ENCODE measurements at regions not wholly inside any gene's neighbourhood (a gene's known extent, or its start where the extent isn't known, plus 50 kb on each side); places are given as distances from the start of the nearest gene placed in this dataset.
"Not testable (repeated sequence)": the region's sequence is repeated elsewhere in the genome, so short reads cannot be mapped to it uniquely, and the experiment has no call there.

- TF ChIP-seq CTCF (IDR thresholded peaks at IDR 0.05) = no peak
- H3K9me3 Mint-ChIP-seq = no peaks in the 10 kb centered on the region
- H3K4me3 Mint-ChIP-seq = no peak overlapping the region
- ATAC-seq (no peak), DNase-seq (no peak)
- H3K27ac Mint-ChIP-seq = no peak overlapping the region
- H3K27me3 Mint-ChIP-seq (ENCODE audit: low read depth in 2 of 2) = peaks cover 7 to 34% of the 10 kb centered on the region in 2 donors
- H3K4me1 Mint-ChIP-seq = no peaks in the 10 kb centered on the region
- Histone ChIP-seq H3K36me3 (ENCODE audit: control insufficient read depth, insufficient read depth, low read length) (no peaks in the 10 kb centered on the region), H3K4me1 (ENCODE audit: control insufficient read depth, insufficient read depth, low read length) (no peaks in the 10 kb centered on the region), H3K27me3 (ENCODE audit: control insufficient read depth, insufficient read depth, low read length) (no peaks in the 10 kb centered on the region), H3K4me3 (ENCODE audit: low read length) (no peak overlapping the region), H3K9me3 (ENCODE audit: control insufficient read depth, insufficient read depth, low read length) (no peaks in the 10 kb centered on the region), H3K27ac (ENCODE audit: low read length) (no peak overlapping the region)
- no peaks in the 10 kb centered on the region for H3K36me3 Mint-ChIP-seq
- intact Hi-C loops (cut with micrococcal nuclease) = no loop called here
- WGBS (ENCODE audit: insufficient coverage) = 100% methylated on average over 1 of the region's 1 CpG
Measured at GRCh38 chr5:77861576-77861975, 85.4 kb upstream of the TBCA start.

GRCh38 chr5:77859306-77859705, 83.2 kb upstream of the TBCA start:
- Mint-ChIP-seq H3K27me3 (ENCODE audit: low read depth in 2 of 2) (peaks cover 7 to 43% of the 10 kb centered on the region in 2 donors), H3K4me1 (no peaks in the 10 kb centered on the region), H3K9me3 (no peaks in the 10 kb centered on the region), H3K4me3 (no peak overlapping the region), H3K36me3 (no peaks in the 10 kb centered on the region), H3K27ac (no peak overlapping the region)
- DNase-seq (no peak), ATAC-seq (no peak)
- Histone ChIP-seq H3K9me3 (ENCODE audit: control insufficient read depth, insufficient read depth, low read length) (no peaks in the 10 kb centered on the region), H3K4me3 (ENCODE audit: low read length) (no peak overlapping the region), H3K27ac (ENCODE audit: low read length) (no peak overlapping the region), H3K27me3 (ENCODE audit: control insufficient read depth, insufficient read depth, low read length) (peaks cover 3% of the 10 kb centered on the region), H3K4me1 (ENCODE audit: control insufficient read depth, insufficient read depth, low read length) (no peaks in the 10 kb centered on the region), H3K36me3 (ENCODE audit: control insufficient read depth, insufficient read depth, low read length) (no peaks in the 10 kb centered on the region)
- no CpG with 5 or more reads among the region's 1 CpG for WGBS (ENCODE audit: insufficient coverage)
- intact Hi-C loops (cut with micrococcal nuclease) = no loop called here
- no peak for TF ChIP-seq CTCF (IDR thresholded peaks at IDR 0.05)

GRCh38 chr5:77858678-77859077, 82.5 kb upstream of the TBCA start:
- H3K36me3 ChIP-seq (ENCODE audit: control insufficient read depth, insufficient read depth, low read length); H3K36me3 Mint-ChIP-seq; H3K9me3 ChIP-seq (ENCODE audit: control insufficient read depth, insufficient read depth, low read length); H3K27me3 ChIP-seq (ENCODE audit: control insufficient read depth, insufficient read depth, low read length); intact Hi-C loops (cut with micrococcal nuclease); ATAC-seq; H3K9me3 Mint-ChIP-seq; H3K4me1 ChIP-seq (ENCODE audit: control insufficient read depth, insufficient read depth, low read length); H3K4me3 Mint-ChIP-seq; H3K27ac Mint-ChIP-seq; H3K4me3 ChIP-seq (ENCODE audit: low read length); DNase-seq; H3K4me1 Mint-ChIP-seq; H3K27ac ChIP-seq (ENCODE audit: low read length): not testable (repeated sequence)
- WGBS (ENCODE audit: insufficient coverage) = 96% methylated on average over 4 of the region's 9 CpGs
- H3K27me3 Mint-ChIP-seq (ENCODE audit: low read depth in 2 of 2) = peaks cover 7 to 47% of the 10 kb centered on the region in 2 donors

GRCh38 chr5:77855369-77855768, 79.2 kb upstream of the TBCA start:
- H3K36me3 Mint-ChIP-seq = no peaks in the 10 kb centered on the region
- H3K9me3 Mint-ChIP-seq = no peaks in the 10 kb centered on the region
- no peak for ATAC-seq
- H3K9me3 ChIP-seq (ENCODE audit: control insufficient read depth, insufficient read depth, low read length) = no peaks in the 10 kb centered on the region
- WGBS (ENCODE audit: insufficient coverage) = no CpG with 5 or more reads among the region's 3 CpGs
- H3K27me3 Mint-ChIP-seq (ENCODE audit: low read depth in 2 of 2) = peaks cover 7 to 53% of the 10 kb centered on the region in 2 donors
- H3K27ac ChIP-seq (ENCODE audit: low read length) = no peak overlapping the region
- intact Hi-C loops (cut with micrococcal nuclease) = no loop called here
- no peak overlapping the region for H3K4me3 Mint-ChIP-seq
- no peak overlapping the region for H3K4me3 ChIP-seq (ENCODE audit: low read length)
- DNase-seq = no peak
- no peak overlapping the region for H3K27ac Mint-ChIP-seq
- no peaks in the 10 kb centered on the region for H3K36me3 ChIP-seq (ENCODE audit: control insufficient read depth, insufficient read depth, low read length)
- H3K27me3 ChIP-seq (ENCODE audit: control insufficient read depth, insufficient read depth, low read length) = peaks cover 18% of the 10 kb centered on the region
- H3K4me1 ChIP-seq (ENCODE audit: control insufficient read depth, insufficient read depth, low read length) = peaks cover 13% of the 10 kb centered on the region
- peaks cover 16 to 22% of the 10 kb centered on the region in 2 donors for H3K4me1 Mint-ChIP-seq
- TF ChIP-seq CTCF (IDR thresholded peaks at IDR 0.05) = no peak

Measured in natural killer cell (primary cell).